ENCODE measurements at regions not wholly inside any gene's neighbourhood (a gene's known extent, or its start where the extent isn't known, plus 50 kb on each side); places are given as distances from the start of the nearest gene placed in this dataset.

- no peak for DNase-seq
- no peaks in the 10 kb centered on the region for H3K4me1 Mint-ChIP-seq
- H3K27me3 Mint-ChIP-seq (ENCODE audit: low read depth in 3 of 3): peaks cover 0 to 2% (median 0%) of the 10 kb centered on the region in 3 donors
- no peaks in the 10 kb centered on the region for H3K36me3 Mint-ChIP-seq
- peaks cover 0 to 7% (median 0%) of the 10 kb centered on the region in 6 donors for H3K9me3 Mint-ChIP-seq
- no peak overlapping the region for H3K27ac Mint-ChIP-seq
- no peak overlapping the region for H3K4me3 Mint-ChIP-seq
Observed at GRCh38 chr1:194241215-194241614, 1054.8 kb upstream of the B3GALT2 start.

- peaks cover 0 to 4% (median 0%) of the 10 kb centered on the region in 6 donors for H3K9me3 Mint-ChIP-seq
- peaks cover 0 to 2% (median 0%) of the 10 kb centered on the region in 3 donors for H3K27me3 Mint-ChIP-seq (ENCODE audit: low read depth in 3 of 3)
Observed at GRCh38 chr1:194233069-194233468, 1046.7 kb upstream of the B3GALT2 start.

GRCh38 chr1:194230351-194231144 is 1044.1 kb upstream of the B3GALT2 start:
- Mint-ChIP-seq H3K27ac (no peak overlapping the region), H3K9me3 (peaks cover 0 to 2% (median 0%) of the 10 kb centered on the region in 6 donors), H3K4me1 (peaks cover 5 to 14% of the 10 kb centered on the region in 2 donors), H3K4me3 (no peak overlapping the region), H3K27me3 (ENCODE audit: low read depth in 3 of 3) (peaks cover 0 to 4% (median 0%) of the 10 kb centered on the region in 3 donors), H3K36me3 (no peaks in the 10 kb centered on the region)
- no peak for DNase-seq

More at GRCh38 chr1:194233069-194233468, 1046.7 kb upstream of the B3GALT2 start:
- H3K4me3 Mint-ChIP-seq: no peak overlapping the region
- H3K4me1 Mint-ChIP-seq: no peaks in the 10 kb centered on the region
- H3K27ac Mint-ChIP-seq: no peak overlapping the region
- no peak for DNase-seq
- no peaks in the 10 kb centered on the region for H3K36me3 Mint-ChIP-seq

- Mint-ChIP-seq H3K4me1 (peaks cover 9 to 18% of the 10 kb centered on the region in 2 donors), H3K27ac (no peak overlapping the region), H3K27me3 (ENCODE audit: low read depth in 3 of 3) (peaks cover 0 to 4% (median 0%) of the 10 kb centered on the region in 3 donors), H3K9me3 (peaks cover 0 to 2% (median 0%) of the 10 kb centered on the region in 6 donors), H3K4me3 (no peak overlapping the region), H3K36me3 (no peaks in the 10 kb centered on the region)
- no peak for DNase-seq
Observed at GRCh38 chr1:194228427-194228826, 1042.0 kb upstream of the B3GALT2 start.

- H3K9me3 Mint-ChIP-seq: peaks cover 0 to 4% (median 0%) of the 10 kb centered on the region in 6 donors
- no peak overlapping the region for H3K27ac Mint-ChIP-seq
- no peak overlapping the region for H3K4me3 Mint-ChIP-seq
- H3K27me3 Mint-ChIP-seq (ENCODE audit: low read depth in 3 of 3): peaks cover 0 to 4% (median 3%) of the 10 kb centered on the region in 3 donors
- H3K36me3 Mint-ChIP-seq: no peaks in the 10 kb centered on the region
- DNase-seq: no peak
- H3K4me1 Mint-ChIP-seq: peaks cover 9 to 18% of the 10 kb centered on the region in 2 donors
Observed at GRCh38 chr1:194227161-194227560, 1040.7 kb upstream of the B3GALT2 start.

GRCh38 chr1:194225821-194226220 is 1039.4 kb upstream of the B3GALT2 start:
- Mint-ChIP-seq H3K4me1 (peaks cover 9 to 18% of the 10 kb centered on the region in 2 donors), H3K9me3 (peaks cover 0 to 4% (median 3%) of the 10 kb centered on the region in 6 donors), H3K36me3 (no peaks in the 10 kb centered on the region), H3K27me3 (ENCODE audit: low read depth in 3 of 3) (peaks cover 0 to 4% (median 4%) of the 10 kb centered on the region in 3 donors), H3K4me3 (peak overlapping the region in 1 of 5 donors; percentile 2), H3K27ac (no peak overlapping the region)
- peak in 2 of 3 donors; percentile 21 to 27 for DNase-seq

GRCh38 chr1:194223596-194223995 is 1037.2 kb upstream of the B3GALT2 start:
- Mint-ChIP-seq H3K4me1 (peaks cover 9 to 18% of the 10 kb centered on the region in 2 donors), H3K36me3 (no peaks in the 10 kb centered on the region), H3K27ac (no peak overlapping the region), H3K9me3 (peaks cover 0 to 7% (median 3%) of the 10 kb centered on the region in 6 donors), H3K4me3 (no peak overlapping the region), H3K27me3 (ENCODE audit: low read depth in 3 of 3) (peaks cover 0 to 8% (median 6%) of the 10 kb centered on the region in 3 donors)
- DNase-seq: no peak

GRCh38 chr1:194215448-194215847 is 1029.0 kb upstream of the B3GALT2 start:
- DNase-seq: no peak
- Mint-ChIP-seq H3K4me1 (no peaks in the 10 kb centered on the region), H3K27me3 (ENCODE audit: low read depth in 3 of 3) (peaks cover 0 to 4% (median 3%) of the 10 kb centered on the region in 3 donors), H3K27ac (no peak overlapping the region), H3K36me3 (no peaks in the 10 kb centered on the region), H3K9me3 (peaks cover 0 to 6% (median 1%) of the 10 kb centered on the region in 6 donors), H3K4me3 (no peak overlapping the region)

- H3K27me3 Mint-ChIP-seq (ENCODE audit: low read depth in 3 of 3): peaks cover 0 to 2% (median 0%) of the 10 kb centered on the region in 3 donors
- no peak for DNase-seq
- no peak overlapping the region for H3K4me3 Mint-ChIP-seq
- H3K9me3 Mint-ChIP-seq: peaks cover 0 to 5% (median 1%) of the 10 kb centered on the region in 6 donors
- no peaks in the 10 kb centered on the region for H3K4me1 Mint-ChIP-seq
- H3K27ac Mint-ChIP-seq: no peak overlapping the region
- H3K36me3 Mint-ChIP-seq: no peaks in the 10 kb centered on the region
Observed at GRCh38 chr1:194214735-194215134, 1028.3 kb upstream of the B3GALT2 start.

- Mint-ChIP-seq H3K27ac (no peak overlapping the region), H3K4me1 (no peaks in the 10 kb centered on the region), H3K9me3 (peaks cover 0 to 4% (median 2%) of the 10 kb centered on the region in 6 donors), H3K4me3 (no peak overlapping the region), H3K27me3 (ENCODE audit: low read depth in 3 of 3) (peaks cover 0 to 2% (median 0%) of the 10 kb centered on the region in 3 donors), H3K36me3 (no peaks in the 10 kb centered on the region)
- DNase-seq: no peak
Observed at GRCh38 chr1:194209920-194210319, 1023.5 kb upstream of the B3GALT2 start.

- no peaks in the 10 kb centered on the region for H3K36me3 Mint-ChIP-seq
- no peak for DNase-seq
- peaks cover 0 to 2% (median 0%) of the 10 kb centered on the region in 3 donors for H3K27me3 Mint-ChIP-seq (ENCODE audit: low read depth in 3 of 3)
- peaks cover 0 to 4% (median 1%) of the 10 kb centered on the region in 6 donors for H3K9me3 Mint-ChIP-seq
- no peaks in the 10 kb centered on the region for H3K4me1 Mint-ChIP-seq
- H3K27ac Mint-ChIP-seq: no peak overlapping the region
- no peak overlapping the region for H3K4me3 Mint-ChIP-seq
Observed at GRCh38 chr1:194208674-194209073, 1022.3 kb upstream of the B3GALT2 start.

- Mint-ChIP-seq H3K4me1 (no peaks in the 10 kb centered on the region), H3K36me3 (no peaks in the 10 kb centered on the region), H3K9me3 (peaks cover 0 to 7% (median 5%) of the 10 kb centered on the region in 6 donors), H3K27me3 (ENCODE audit: low read depth in 3 of 3) (peaks cover 0 to 2% (median 2%) of the 10 kb centered on the region in 3 donors), H3K4me3 (no peak overlapping the region), H3K27ac (no peak overlapping the region)
- DNase-seq: no peak
Observed at GRCh38 chr1:194196562-194196961, 1010.1 kb upstream of the B3GALT2 start.

- peaks cover 0 to 8% (median 5%) of the 10 kb centered on the region in 6 donors for H3K9me3 Mint-ChIP-seq
- H3K4me1 Mint-ChIP-seq: no peaks in the 10 kb centered on the region
- no peak overlapping the region for H3K27ac Mint-ChIP-seq
- H3K27me3 Mint-ChIP-seq (ENCODE audit: low read depth in 3 of 3): peaks cover 0 to 2% (median 0%) of the 10 kb centered on the region in 3 donors
- H3K36me3 Mint-ChIP-seq: no peaks in the 10 kb centered on the region
- no peak for DNase-seq
- no peak overlapping the region for H3K4me3 Mint-ChIP-seq
Observed at GRCh38 chr1:194194724-194195123, 1008.3 kb upstream of the B3GALT2 start.

GRCh38 chr1:194184974-194185373 is 998.6 kb upstream of the B3GALT2 start:
- Mint-ChIP-seq H3K4me1 (no peaks in the 10 kb centered on the region), H3K4me3 (no peak overlapping the region), H3K36me3 (no peaks in the 10 kb centered on the region), H3K9me3 (peaks cover 0 to 8% (median 4%) of the 10 kb centered on the region in 6 donors), H3K27me3 (ENCODE audit: low read depth in 3 of 3) (peaks cover 0 to 5% (median 0%) of the 10 kb centered on the region in 3 donors), H3K27ac (no peak overlapping the region)
- no peak for DNase-seq
